SK-N-SH treated with all-trans-retinoic acid at 6 μM for 48 hours (cell line): ENCODE measurements at regions not wholly inside any gene's neighbourhood (a gene's known extent, or its start where the extent isn't known, plus 50 kb on each side); places are given as distances from the start of the nearest gene placed in this dataset.

Source experiments
- ATAC-seq: fragments of 200-7000 bp; cut with Tn5 transposase; 3 replicates; pipeline ENCODE4 v1.9.1; 2020; ENCODE audit warnings: mild to moderate bottlenecking, moderate library complexity
- ARNTL ChIP-seq: fragments of 450-650 bp; formaldehyde crosslinking; IDR thresholded peaks from 2 replicates; pipeline ENCODE4 v1.5.0; 2020; ENCODE audit warnings: low read depth, mild to moderate bottlenecking, moderate library complexity, borderline replicate concordance
- BACH2 ChIP-seq: fragments of 250-450 bp; sonication (Bioruptor Pico); IDR thresholded peaks from 2 replicates; pipeline ENCODE4 v1.9.0; 2021; ENCODE audit warnings: mild to moderate bottlenecking, borderline replicate concordance
- ESRRG ChIP-seq: fragments of 250-450 bp; sonication (Bioruptor Pico); IDR thresholded peaks from 2 replicates; pipeline ENCODE4 v1.6.1; 2021; ENCODE audit warnings: mild to moderate bottlenecking
- GLIS3 ChIP-seq: fragments of 250-450 bp; sonication (Bioruptor Pico); IDR thresholded peaks from 2 replicates; pipeline ENCODE4 v1.5.0; 2020; ENCODE audit warnings: mild to moderate bottlenecking, moderate library complexity
- ISL1 ChIP-seq: fragments of 250-450 bp; sonication (Bioruptor Pico); IDR thresholded peaks from 2 replicates; pipeline ENCODE4 v2.1.2; 2022; ENCODE audit warnings: mild to moderate bottlenecking, moderate library complexity
- OSR1 ChIP-seq: fragments of 250-450 bp; sonication (Bioruptor Pico); IDR thresholded peaks from 2 replicates; pipeline ENCODE4 v1.8.0; 2022; ENCODE audit warnings: moderate library complexity, mild to moderate bottlenecking, inconsistent platforms
- PPARA ChIP-seq: fragments of 250-450 bp; sonication (Bioruptor Pico); IDR thresholded peaks from 2 replicates; pipeline ENCODE4 v1.5.0; 2020; ENCODE audit warnings: mild to moderate bottlenecking, borderline replicate concordance
- RARB ChIP-seq: fragments of 250-450 bp; sonication (Bioruptor Pico); IDR thresholded peaks from 2 replicates; pipeline ENCODE4 v1.8.0; 2021; ENCODE audit warnings: mild to moderate bottlenecking, moderate library complexity
- SNAI2 ChIP-seq: fragments of 250-450 bp; sonication (Bioruptor Pico); IDR thresholded peaks from 2 replicates; pipeline ENCODE4 v1.5.0; 2020; ENCODE audit warnings: mild to moderate bottlenecking, moderate library complexity
- TCF4 ChIP-seq: fragments of 250-450 bp; sonication (Bioruptor Pico); IDR thresholded peaks from 2 replicates; pipeline ENCODE4 v1.8.0; 2021; ENCODE audit warnings: mild to moderate bottlenecking, moderate library complexity, borderline replicate concordance
- TOX ChIP-seq: fragments of 250-450 bp; sonication (Bioruptor Pico); IDR thresholded peaks from 2 replicates; pipeline ENCODE4 v1.8.0; 2021; ENCODE audit warnings: mild to moderate bottlenecking, moderate library complexity, borderline replicate concordance
- ZC3H10 ChIP-seq: fragments of 250-450 bp; sonication (Bioruptor Pico); IDR thresholded peaks from 2 replicates; pipeline ENCODE4 v1.5.1; 2021; ENCODE audit warnings: mild to moderate bottlenecking, moderate library complexity
- ZFP3 ChIP-seq: fragments of 250-450 bp; sonication (Bioruptor Pico); IDR thresholded peaks from 2 replicates; pipeline ENCODE4 v1.5.0; 2020; ENCODE audit warnings: mild to moderate bottlenecking, moderate library complexity
- ZFP30 ChIP-seq: fragments of 450-650 bp; formaldehyde crosslinking; IDR thresholded peaks from 2 replicates; pipeline ENCODE4 v1.5.0; 2022; ENCODE audit warnings: mild to moderate bottlenecking, moderate library complexity
- ZNF565 ChIP-seq: fragments of 450-650 bp; formaldehyde crosslinking; conservative IDR thresholded peaks from 2 replicates; pipeline ENCODE4 v1.5.0; 2020; ENCODE audit warnings: low read depth, mild to moderate bottlenecking, moderate library complexity
- ZNF70 ChIP-seq: fragments of 450-650 bp; formaldehyde crosslinking; IDR thresholded peaks from 2 replicates; pipeline ENCODE4 v1.5.0; 2020; ENCODE audit warnings: mild to moderate bottlenecking, moderate library complexity
- ZNF8 ChIP-seq: fragments of 450-650 bp; formaldehyde crosslinking; IDR thresholded peaks from 2 replicates; pipeline ENCODE4 v1.5.0; 2020; ENCODE audit warnings: mild to moderate bottlenecking, moderate library complexity
- TF ChIP-seq, protein P1 (sequence below): fragments of 250-450 bp; sonication (Bioruptor Pico); IDR thresholded peaks from 2 replicates; pipeline ENCODE4 v1.8.0; 2020; ENCODE audit warnings: mild to moderate bottlenecking, moderate library complexity, borderline replicate concordance
- TF ChIP-seq, protein P2 (sequence below): fragments of 250-450 bp; sonication (Bioruptor Pico); IDR thresholded peaks from 2 replicates; pipeline ENCODE4 v1.8.0; 2021; ENCODE audit warnings: low read depth, mild to moderate bottlenecking, moderate library complexity, borderline replicate concordance
- TF ChIP-seq, protein P3 (sequence below): fragments of 250-450 bp; sonication (Bioruptor Pico); IDR thresholded peaks from 2 replicates; pipeline ENCODE4 v1.5.0; 2020; ENCODE audit warnings: mild to moderate bottlenecking, moderate library complexity
- TF ChIP-seq, protein P4 (sequence below): fragments of 250-450 bp; sonication (Bioruptor Pico); IDR thresholded peaks from 2 replicates; pipeline ENCODE4 v1.5.1; 2021; ENCODE audit warnings: mild to moderate bottlenecking, moderate library complexity

DNA sequence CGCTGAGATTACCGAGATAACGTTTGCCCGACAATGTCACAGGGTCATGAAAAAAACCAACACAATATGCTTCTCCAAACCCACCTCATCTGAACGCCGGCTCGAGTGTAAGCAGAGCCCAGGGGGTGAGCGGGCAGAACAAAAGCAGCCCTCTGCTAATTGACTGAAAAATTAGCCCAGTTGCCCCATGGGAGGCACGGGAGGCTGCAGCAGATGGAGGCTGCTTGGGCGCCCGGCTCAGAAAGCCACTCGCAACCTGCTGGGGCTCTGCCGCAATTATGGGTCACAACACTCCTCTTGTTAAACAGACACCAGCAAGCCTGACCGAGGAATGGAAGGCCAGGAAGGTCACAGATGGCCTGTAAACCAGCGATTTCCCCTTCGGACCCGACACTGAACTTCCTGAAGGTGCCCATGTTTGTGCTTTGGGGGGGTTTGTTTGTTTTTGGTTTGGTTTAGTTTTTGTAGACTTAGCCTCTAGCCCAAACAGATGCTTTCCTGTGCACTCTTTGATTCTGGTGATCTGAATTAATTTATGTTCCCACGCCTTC, 104.6 kb upstream of the IRX1 start:
- no peak for ATAC-seq
- TF ChIP-seq GLIS3 (CRISPR knock-in tag): no peak
- TF ChIP-seq ZNF8: no peak
- no peak for TF ChIP-seq RARB (CRISPR knock-in tag)
- no peak for TF ChIP-seq PPARA (CRISPR knock-in tag)
- TF ChIP-seq ESRRG (CRISPR knock-in tag): no peak

DNA sequence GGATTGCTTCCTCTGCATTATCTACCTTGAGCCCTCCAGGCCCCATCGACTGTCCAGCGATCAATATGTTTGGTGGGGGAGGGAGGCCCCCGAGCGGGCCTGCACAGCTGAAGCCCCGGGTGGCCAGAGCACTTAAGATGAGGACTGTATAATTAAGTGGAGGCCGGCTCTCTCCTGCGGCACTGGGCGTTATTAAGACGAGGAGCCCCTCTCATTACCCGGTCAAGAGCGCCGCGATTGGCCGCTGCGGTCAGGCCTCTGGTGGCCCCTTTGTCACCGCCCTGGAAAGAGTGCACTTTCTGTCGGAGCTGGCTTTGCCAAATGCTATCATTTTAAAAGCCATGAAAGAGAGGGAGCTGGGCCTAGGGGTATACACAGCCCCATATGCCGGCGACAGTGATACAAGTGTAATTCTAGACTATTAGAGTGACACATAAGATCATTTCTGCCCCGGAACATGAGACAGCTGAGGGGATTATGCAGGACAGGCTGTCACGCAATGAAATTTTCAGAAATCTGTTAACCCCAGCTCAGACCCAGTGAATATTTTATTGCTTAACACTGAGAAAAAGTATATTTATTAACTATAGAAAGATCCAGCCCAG, 106.3 kb upstream of the IRX1 start:
- no peak for ATAC-seq

DNA sequence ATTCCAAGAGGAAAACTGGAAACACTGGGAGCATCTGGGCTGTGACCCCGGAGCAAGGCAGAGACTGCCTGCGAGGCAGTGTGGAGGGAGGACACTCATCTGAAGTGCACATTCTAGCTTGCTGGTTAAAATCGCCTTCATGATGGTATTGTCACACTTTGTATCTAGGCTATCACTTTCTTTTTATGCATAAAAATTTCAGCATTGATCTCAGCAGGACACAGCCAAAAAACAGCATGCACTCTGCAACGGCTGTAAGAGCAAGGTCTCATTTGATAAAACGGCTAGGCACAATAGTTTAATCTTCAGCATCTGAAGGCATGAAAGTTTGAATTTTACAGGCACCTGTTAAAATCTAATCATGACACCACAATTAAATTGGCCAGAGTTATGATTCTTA, 110.8 kb upstream of the IRX1 start:
- no peak for ATAC-seq

More for the DNA sequence above, 106.3 kb upstream of the IRX1 start:
- TF ChIP-seq OSR1: no peak
- no peak for TF ChIP-seq ZFP30 (CRISPR knock-in tag)
- TF ChIP-seq TOX (CRISPR knock-in tag): no peak
- TF ChIP-seq ZNF565 (CRISPR knock-in tag): no peak
- TF ChIP-seq ARNTL (CRISPR knock-in tag): no peak
- no peak for TF ChIP-seq ZFP3
- no peak for TF ChIP-seq ZNF8
- TF ChIP-seq, protein P1, sequence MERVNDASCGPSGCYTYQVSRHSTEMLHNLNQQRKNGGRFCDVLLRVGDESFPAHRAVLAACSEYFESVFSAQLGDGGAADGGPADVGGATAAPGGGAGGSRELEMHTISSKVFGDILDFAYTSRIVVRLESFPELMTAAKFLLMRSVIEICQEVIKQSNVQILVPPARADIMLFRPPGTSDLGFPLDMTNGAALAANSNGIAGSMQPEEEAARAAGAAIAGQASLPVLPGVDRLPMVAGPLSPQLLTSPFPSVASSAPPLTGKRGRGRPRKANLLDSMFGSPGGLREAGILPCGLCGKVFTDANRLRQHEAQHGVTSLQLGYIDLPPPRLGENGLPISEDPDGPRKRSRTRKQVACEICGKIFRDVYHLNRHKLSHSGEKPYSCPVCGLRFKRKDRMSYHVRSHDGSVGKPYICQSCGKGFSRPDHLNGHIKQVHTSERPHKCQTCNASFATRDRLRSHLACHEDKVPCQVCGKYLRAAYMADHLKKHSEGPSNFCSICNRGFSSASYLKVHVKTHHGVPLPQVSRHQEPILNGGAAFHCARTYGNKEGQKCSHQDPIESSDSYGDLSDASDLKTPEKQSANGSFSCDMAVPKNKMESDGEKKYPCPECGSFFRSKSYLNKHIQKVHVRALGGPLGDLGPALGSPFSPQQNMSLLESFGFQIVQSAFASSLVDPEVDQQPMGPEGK (CRISPR knock-in tag): no peak
- TF ChIP-seq RARB (CRISPR knock-in tag): no peak
- TF ChIP-seq ESRRG (CRISPR knock-in tag): no peak
- no peak for TF ChIP-seq ISL1 (CRISPR knock-in tag)
- no peak for TF ChIP-seq BACH2 (CRISPR knock-in tag)
- no peak for TF ChIP-seq SNAI2 (CRISPR knock-in tag)
- TF ChIP-seq, protein P2, sequence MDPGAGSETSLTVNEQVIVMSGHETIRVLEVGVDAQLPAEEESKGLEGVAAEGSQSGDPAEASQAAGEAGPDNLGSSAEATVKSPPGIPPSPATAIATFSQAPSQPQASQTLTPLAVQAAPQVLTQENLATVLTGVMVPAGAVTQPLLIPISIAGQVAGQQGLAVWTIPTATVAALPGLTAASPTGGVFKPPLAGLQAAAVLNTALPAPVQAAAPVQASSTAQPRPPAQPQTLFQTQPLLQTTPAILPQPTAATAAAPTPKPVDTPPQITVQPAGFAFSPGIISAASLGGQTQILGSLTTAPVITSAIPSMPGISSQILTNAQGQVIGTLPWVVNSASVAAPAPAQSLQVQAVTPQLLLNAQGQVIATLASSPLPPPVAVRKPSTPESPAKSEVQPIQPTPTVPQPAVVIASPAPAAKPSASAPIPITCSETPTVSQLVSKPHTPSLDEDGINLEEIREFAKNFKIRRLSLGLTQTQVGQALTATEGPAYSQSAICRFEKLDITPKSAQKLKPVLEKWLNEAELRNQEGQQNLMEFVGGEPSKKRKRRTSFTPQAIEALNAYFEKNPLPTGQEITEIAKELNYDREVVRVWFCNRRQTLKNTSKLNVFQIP (CRISPR knock-in tag): no peak
- no peak for TF ChIP-seq TCF4
- TF ChIP-seq, protein P3, sequence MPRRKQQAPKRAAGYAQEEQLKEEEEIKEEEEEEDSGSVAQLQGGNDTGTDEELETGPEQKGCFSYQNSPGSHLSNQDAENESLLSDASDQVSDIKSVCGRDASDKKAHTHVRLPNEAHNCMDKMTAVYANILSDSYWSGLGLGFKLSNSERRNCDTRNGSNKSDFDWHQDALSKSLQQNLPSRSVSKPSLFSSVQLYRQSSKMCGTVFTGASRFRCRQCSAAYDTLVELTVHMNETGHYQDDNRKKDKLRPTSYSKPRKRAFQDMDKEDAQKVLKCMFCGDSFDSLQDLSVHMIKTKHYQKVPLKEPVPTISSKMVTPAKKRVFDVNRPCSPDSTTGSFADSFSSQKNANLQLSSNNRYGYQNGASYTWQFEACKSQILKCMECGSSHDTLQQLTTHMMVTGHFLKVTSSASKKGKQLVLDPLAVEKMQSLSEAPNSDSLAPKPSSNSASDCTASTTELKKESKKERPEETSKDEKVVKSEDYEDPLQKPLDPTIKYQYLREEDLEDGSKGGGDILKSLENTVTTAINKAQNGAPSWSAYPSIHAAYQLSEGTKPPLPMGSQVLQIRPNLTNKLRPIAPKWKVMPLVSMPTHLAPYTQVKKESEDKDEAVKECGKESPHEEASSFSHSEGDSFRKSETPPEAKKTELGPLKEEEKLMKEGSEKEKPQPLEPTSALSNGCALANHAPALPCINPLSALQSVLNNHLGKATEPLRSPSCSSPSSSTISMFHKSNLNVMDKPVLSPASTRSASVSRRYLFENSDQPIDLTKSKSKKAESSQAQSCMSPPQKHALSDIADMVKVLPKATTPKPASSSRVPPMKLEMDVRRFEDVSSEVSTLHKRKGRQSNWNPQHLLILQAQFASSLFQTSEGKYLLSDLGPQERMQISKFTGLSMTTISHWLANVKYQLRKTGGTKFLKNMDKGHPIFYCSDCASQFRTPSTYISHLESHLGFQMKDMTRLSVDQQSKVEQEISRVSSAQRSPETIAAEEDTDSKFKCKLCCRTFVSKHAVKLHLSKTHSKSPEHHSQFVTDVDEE (CRISPR knock-in tag): no peak
- TF ChIP-seq ZNF70: no peak
- TF ChIP-seq ZC3H10: no peak
- TF ChIP-seq, protein P4, sequence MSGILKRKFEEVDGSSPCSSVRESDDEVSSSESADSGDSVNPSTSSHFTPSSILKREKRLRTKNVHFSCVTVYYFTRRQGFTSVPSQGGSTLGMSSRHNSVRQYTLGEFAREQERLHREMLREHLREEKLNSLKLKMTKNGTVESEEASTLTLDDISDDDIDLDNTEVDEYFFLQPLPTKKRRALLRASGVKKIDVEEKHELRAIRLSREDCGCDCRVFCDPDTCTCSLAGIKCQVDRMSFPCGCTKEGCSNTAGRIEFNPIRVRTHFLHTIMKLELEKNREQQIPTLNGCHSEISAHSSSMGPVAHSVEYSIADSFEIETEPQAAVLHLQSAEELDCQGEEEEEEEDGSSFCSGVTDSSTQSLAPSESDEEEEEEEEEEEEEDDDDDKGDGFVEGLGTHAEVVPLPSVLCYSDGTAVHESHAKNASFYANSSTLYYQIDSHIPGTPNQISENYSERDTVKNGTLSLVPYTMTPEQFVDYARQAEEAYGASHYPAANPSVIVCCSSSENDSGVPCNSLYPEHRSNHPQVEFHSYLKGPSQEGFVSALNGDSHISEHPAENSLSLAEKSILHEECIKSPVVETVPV: no peak

More for the DNA sequence above, 110.8 kb upstream of the IRX1 start:
- TF ChIP-seq, protein P4: no peak
- TF ChIP-seq TCF4 (no peak), ISL1 (CRISPR knock-in tag) (no peak), ZFP3 (no peak), ARNTL (CRISPR knock-in tag) (no peak), RARB (CRISPR knock-in tag) (no peak), ZC3H10 (no peak), GLIS3 (CRISPR knock-in tag) (no peak)
- TF ChIP-seq, protein P3 (CRISPR knock-in tag): no peak
- TF ChIP-seq, all 23 proteins: peak for 0
